ENCODE measurements at regions not wholly inside any gene's neighbourhood (a gene's known extent, or its start where the extent isn't known, plus 50 kb on each side); places are given as distances from the start of the nearest gene placed in this dataset.

GRCh38 chr1:63046539-63046938 lies 262.6 kb downstream of the ATG4C start:
- no peak for DNase-seq

DNA sequence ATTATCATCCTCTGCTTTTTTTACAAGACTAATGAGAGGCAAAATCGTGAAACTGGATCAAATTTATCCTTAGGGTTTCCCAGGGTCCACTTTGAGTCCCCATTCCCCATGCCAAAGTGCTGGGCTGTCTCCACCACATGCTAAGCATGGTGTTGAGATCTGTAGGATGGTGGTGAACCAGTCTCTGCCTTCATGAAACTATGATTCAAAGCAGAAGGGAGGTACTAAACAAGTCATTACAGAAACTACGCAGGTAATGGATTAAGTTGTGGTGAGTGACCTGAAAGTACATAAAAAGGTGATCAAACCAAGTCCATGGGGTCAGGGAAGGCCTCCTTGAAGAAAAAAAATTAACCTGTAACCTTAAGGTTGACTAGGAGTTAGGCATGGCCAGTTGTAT lies 265.2 kb downstream of the ATG4C start:
- DNase-seq = no peak

- DNase-seq = no peak
These were observed 267.4 kb downstream of the ATG4C start for GRCh38 chr1:63051356-63051755.

GRCh38 chr1:63051886-63052285 lies 268.0 kb downstream of the ATG4C start:
- DNase-seq = no peak

- DNase-seq = no peak
These were observed 268.2 kb upstream of the FOXD3 start for GRCh38 chr1:63054184-63054583.

DNA sequence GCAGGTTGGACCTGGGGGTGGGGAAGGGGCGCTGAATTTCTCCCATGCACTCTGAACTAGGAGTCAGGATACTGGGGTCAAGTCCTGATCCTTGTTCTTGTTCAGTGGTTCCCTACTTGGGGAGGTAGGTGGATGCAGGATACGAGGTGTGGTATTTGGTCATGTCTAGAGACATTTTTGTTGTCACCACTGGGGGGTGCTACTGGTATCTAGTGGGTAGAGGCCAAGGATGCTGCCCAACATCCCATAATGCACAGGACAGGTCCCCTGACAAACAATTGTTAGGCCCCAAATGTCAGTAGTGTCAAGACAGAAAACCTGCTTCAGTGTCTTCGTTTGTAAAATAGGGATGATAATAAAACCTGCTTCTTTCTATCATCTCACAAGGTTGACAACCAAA lies 259.0 kb upstream of the FOXD3 start:
- DNase-seq = no peak

DNA sequence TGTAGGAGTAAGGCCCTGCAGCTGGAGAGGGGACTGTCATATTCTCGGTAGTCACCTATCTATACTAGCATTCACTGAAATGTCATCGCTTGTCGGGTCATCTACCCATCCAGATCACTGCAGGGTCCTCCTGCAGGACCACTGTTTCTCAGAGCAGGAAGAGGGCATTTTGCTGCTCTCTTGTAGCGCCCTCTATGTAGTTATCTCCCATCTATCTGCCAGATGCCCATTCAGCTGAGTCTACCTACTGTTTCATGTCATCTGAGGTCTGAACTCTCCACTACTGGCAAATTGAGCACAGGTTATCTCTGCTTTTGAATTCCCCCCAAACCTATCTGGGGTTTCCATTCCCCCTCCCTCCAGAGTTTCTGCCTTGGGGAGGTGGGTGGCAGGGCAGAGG lies 258.2 kb upstream of the FOXD3 start:
- no peak for DNase-seq

- DNase-seq = no peak
These were observed 253.7 kb upstream of the FOXD3 start for GRCh38 chr1:63068626-63069025.

DNA sequence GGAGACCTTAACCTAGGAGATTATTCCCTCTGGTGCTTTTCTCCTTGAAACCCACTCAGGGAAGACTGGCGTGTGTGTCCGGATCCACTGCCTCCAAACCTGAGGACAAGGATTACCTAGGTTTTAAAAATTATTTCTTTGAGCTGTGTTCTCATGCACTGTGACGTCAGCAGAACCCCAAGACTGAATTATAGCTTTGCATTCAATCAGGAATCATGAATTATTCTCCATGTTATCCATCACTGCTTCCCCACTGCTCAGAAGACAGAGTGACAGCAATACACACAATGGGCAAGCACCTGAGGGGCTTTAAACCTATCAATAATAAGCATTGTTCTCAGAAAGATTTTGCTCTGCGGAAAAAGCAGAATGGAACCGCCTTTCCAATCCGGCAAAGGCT lies 253.2 kb upstream of the FOXD3 start:
- no peak for DNase-seq

- DNase-seq = no peak
These were observed 248.8 kb upstream of the FOXD3 start for GRCh38 chr1:63073309-63074306.

- no peak for DNase-seq
These were observed 248.0 kb upstream of the FOXD3 start for GRCh38 chr1:63074321-63074720.

GRCh38 chr1:63082766-63083165 lies 239.6 kb upstream of the FOXD3 start:
- DNase-seq = no peak

DNA sequence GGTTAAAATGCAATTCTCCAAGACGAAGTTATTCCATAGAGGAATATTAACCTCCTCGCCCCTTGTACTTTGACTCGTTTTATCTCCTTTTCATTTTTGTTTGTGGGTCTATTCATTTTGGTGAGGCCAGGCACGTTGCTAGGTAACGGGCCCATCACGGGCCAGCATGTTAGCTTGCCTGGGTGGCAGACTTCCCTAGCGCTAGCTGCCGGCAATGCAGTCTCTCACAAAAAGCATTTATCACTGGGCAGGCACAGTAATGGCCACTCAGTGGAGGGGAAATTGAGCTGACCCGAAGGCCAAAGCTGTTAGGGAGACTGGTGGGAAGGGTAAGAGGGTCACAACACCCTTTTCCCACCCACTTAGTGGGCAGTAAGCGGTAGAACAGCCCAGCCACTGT lies 234.4 kb upstream of the FOXD3 start:
- no peak for DNase-seq

GRCh38 chr1:63099188-63099587 lies 223.2 kb upstream of the FOXD3 start:
- DNase-seq = no peak

- no peak for DNase-seq
These were observed 221.0 kb upstream of the FOXD3 start for GRCh38 chr1:63101336-63101735.

DNA sequence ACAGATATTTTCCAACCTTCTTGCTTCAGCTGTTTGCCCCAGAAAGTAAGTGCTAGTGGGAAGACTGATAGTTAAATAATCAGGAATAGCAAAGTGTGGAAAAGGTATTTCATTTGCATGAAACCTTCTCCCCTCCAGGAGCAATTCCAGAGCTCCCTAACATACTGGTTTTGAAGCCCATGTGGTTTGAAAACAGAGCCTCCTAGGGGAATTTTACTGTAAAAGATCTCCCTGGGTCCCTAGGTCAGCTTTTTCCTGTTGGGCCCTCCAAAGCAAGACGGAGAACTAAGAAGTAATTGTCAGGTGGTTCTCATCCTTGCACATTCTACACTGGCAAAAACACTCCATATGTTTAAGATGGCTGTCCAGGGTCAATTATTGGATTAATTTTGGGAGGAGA lies 218.7 kb upstream of the FOXD3 start:
- no peak for DNase-seq

DNA sequence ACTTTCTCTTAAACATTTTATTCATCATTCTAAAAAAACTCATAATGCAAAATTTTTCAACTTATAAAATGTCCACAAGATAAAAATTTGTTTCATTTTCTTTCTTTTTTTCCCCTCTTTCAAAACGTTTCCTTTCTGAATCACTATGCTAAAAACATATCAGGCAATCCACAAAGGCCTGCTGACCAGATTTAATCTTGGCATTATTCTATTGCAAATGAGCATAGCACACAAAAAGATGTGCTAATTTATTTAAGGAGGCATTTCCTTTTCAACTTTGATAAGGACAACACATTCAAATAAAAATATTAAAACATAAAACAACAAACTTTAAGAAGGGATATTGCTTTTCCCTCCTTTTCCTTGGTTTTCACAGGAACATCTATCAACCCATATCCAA lies 215.3 kb upstream of the FOXD3 start:
- DNase-seq = no peak

- DNase-seq = no peak
These were observed 214.2 kb upstream of the FOXD3 start for GRCh38 chr1:63108206-63108605.

GRCh38 chr1:63112155-63112900 lies 210.0 kb upstream of the FOXD3 start:
- DNase-seq = no peak

DNA sequence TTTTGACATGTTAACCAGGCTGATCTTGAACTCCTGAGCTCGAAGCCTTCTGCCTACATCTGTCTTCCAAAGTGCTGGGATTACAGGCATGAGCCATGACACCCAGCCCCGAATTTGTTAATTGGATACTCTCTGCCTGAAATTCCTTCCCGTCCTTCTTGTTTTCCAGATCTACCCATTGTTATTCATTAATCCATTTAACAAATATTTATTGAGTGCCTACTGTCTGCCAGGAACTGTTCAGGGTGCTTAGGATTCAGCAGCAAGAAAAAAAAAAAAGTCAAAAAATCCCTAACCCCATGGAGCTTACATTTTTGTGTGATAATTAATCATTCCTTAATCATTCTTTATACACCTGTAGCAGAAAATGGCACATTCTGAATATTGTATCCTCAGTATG lies 206.8 kb upstream of the FOXD3 start:
- no peak for DNase-seq

GRCh38 chr1:63116016-63116415 lies 206.4 kb upstream of the FOXD3 start:
- no peak for DNase-seq

DNA sequence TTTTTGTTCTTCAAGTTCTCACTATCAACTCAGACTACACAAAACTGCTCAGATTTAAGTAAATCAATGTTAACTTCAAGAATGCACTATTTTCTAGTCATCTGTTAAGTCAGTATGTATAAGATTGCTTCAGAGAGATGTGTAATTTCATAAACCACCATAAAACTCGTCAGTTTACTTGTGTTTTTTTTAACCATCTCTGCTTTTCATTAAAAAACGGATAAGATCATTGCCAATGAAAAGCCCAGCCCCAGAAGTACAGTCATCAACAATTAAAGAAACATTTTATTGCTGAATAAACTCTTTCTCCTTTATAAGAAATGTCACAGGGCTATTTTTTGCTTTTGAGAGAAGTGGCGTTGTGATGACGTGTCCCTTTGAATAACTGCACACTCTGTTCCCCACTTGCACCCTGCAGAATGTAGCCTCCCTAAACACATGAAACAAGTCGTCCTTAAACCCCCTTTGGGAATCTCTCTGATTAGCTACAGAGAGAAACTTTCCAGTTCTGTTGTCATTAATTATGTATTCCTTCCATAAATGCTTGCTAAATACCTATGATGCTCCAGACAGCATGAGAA lies 202.7 kb upstream of the FOXD3 start:
- DNase-seq = no peak

- no peak for DNase-seq
These were observed 200.3 kb upstream of the FOXD3 start for GRCh38 chr1:63122079-63122478.

DNA sequence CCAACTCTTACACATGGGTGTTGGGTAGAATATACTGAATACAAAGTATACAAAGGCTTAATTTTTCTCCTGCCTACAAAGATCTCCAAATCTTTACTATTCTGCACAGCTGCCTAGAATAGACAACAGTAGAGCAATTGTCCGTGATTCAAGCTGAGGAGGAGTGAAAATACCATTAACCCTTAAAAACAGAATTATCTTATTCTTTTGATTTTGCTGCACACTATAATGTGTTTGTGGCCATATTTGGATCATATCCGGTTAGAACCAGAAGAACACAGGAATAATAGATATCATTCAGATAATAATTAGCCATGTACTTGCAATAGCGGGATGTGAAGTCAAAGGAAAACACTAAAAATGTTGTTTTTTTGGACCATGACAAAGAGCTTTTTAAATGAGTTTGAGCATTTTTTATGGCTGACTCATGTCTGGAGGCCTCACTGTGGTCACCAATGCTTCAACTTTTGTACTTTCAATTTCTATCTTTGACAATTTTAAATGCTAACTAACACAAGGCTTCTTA lies 197.6 kb upstream of the FOXD3 start:
- DNase-seq = no peak
